ENCODE measurements at regions not wholly inside any gene's neighbourhood (a gene's known extent, or its start where the extent isn't known, plus 50 kb on each side); places are given as distances from the start of the nearest gene placed in this dataset.

- no peaks in the 10 kb centered on the region for H3K4me1 ChIP-seq (ENCODE audit: insufficient read depth)
- no peak overlapping the region for H3K27ac ChIP-seq (ENCODE audit: low read depth)
- no peak overlapping the region for H3K4me3 ChIP-seq (ENCODE audit: low read depth, low read length)
- 88% methylated on average over 7 of the region's 7 CpGs for WGBS
- H3K36me3 ChIP-seq (ENCODE audit: insufficient read depth), result no peaks in the 10 kb centered on the region
- DNase-seq (ENCODE audit: extremely low spot score), result no peak
These were observed 68.1 kb upstream of the PODXL start for GRCh38 chr7:131624536-131624935.

GRCh38 chr7:131623154-131623553 lies 66.7 kb upstream of the PODXL start:
- H3K4me3 ChIP-seq (ENCODE audit: low read depth, low read length), result no peak overlapping the region
- no peak overlapping the region for H3K27ac ChIP-seq (ENCODE audit: low read depth)
- WGBS, result 35% methylated on average over 10 of the region's 10 CpGs
- H3K36me3 ChIP-seq (ENCODE audit: insufficient read depth), result no peaks in the 10 kb centered on the region
- H3K4me1 ChIP-seq (ENCODE audit: insufficient read depth), result no peaks in the 10 kb centered on the region
- DNase-seq (ENCODE audit: extremely low spot score), result no peak

GRCh38 chr7:131621652-131622051 lies 65.2 kb upstream of the PODXL start:
- Histone ChIP-seq H3K4me3 (ENCODE audit: low read depth, low read length) (no peak overlapping the region), H3K36me3 (ENCODE audit: insufficient read depth) (no peaks in the 10 kb centered on the region), H3K27ac (ENCODE audit: low read depth) (no peak overlapping the region), H3K4me1 (ENCODE audit: insufficient read depth) (no peaks in the 10 kb centered on the region)
- DNase-seq (ENCODE audit: extremely low spot score), result no peak
- 36% methylated on average over 2 of the region's 2 CpGs for WGBS

- DNase-seq (ENCODE audit: extremely low spot score), result no peak
- Histone ChIP-seq H3K4me3 (ENCODE audit: low read depth, low read length) (no peak overlapping the region), H3K36me3 (ENCODE audit: insufficient read depth) (no peaks in the 10 kb centered on the region), H3K27ac (ENCODE audit: low read depth) (no peak overlapping the region), H3K4me1 (ENCODE audit: insufficient read depth) (no peaks in the 10 kb centered on the region)
- WGBS, result 66% methylated on average over 8 of the region's 8 CpGs
These were observed 64.5 kb upstream of the PODXL start for GRCh38 chr7:131620673-131621609.

- 64% methylated on average over 10 of the region's 10 CpGs for WGBS
- DNase-seq (ENCODE audit: extremely low spot score), result no peak
- H3K36me3 ChIP-seq (ENCODE audit: insufficient read depth), result no peaks in the 10 kb centered on the region
These were observed 63.2 kb upstream of the PODXL start for GRCh38 chr7:131619336-131620305.

GRCh38 chr7:131618391-131618790 lies 62.0 kb upstream of the PODXL start:
- Histone ChIP-seq H3K27ac (ENCODE audit: low read depth) (no peak overlapping the region), H3K36me3 (ENCODE audit: insufficient read depth) (no peaks in the 10 kb centered on the region), H3K4me1 (ENCODE audit: insufficient read depth) (no peaks in the 10 kb centered on the region), H3K4me3 (ENCODE audit: low read depth, low read length) (no peak overlapping the region)
- 59% methylated on average over 5 of the region's 5 CpGs for WGBS
- DNase-seq (ENCODE audit: extremely low spot score), result no peak

More at GRCh38 chr7:131619336-131620305, 63.2 kb upstream of the PODXL start:
- Histone ChIP-seq H3K27ac (ENCODE audit: low read depth) (no peak overlapping the region), H3K4me3 (ENCODE audit: low read depth, low read length) (no peak overlapping the region), H3K4me1 (ENCODE audit: insufficient read depth) (no peaks in the 10 kb centered on the region)

GRCh38 chr7:131616487-131617200 lies 60.2 kb upstream of the PODXL start:
- no peak overlapping the region for H3K27ac ChIP-seq (ENCODE audit: low read depth)
- no peak for DNase-seq (ENCODE audit: extremely low spot score)
- H3K4me3 ChIP-seq (ENCODE audit: low read depth, low read length), result no peak overlapping the region
- no peaks in the 10 kb centered on the region for H3K4me1 ChIP-seq (ENCODE audit: insufficient read depth)
- WGBS, result 92% methylated on average over 8 of the region's 8 CpGs
- no peaks in the 10 kb centered on the region for H3K36me3 ChIP-seq (ENCODE audit: insufficient read depth)

- Histone ChIP-seq H3K36me3 (ENCODE audit: insufficient read depth) (no peaks in the 10 kb centered on the region), H3K27ac (ENCODE audit: low read depth) (no peak overlapping the region), H3K4me3 (ENCODE audit: low read depth, low read length) (no peak overlapping the region), H3K4me1 (ENCODE audit: insufficient read depth) (no peaks in the 10 kb centered on the region)
- 79% methylated on average over 7 of the region's 7 CpGs for WGBS
- no peak for DNase-seq (ENCODE audit: extremely low spot score)
These were observed 57.5 kb upstream of the PODXL start for GRCh38 chr7:131613909-131614308.

GRCh38 chr7:131610007-131610406 lies 53.6 kb upstream of the PODXL start:
- WGBS, result 85% methylated on average over 5 of the region's 5 CpGs
- Histone ChIP-seq H3K4me1 (ENCODE audit: insufficient read depth) (no peaks in the 10 kb centered on the region), H3K4me3 (ENCODE audit: low read depth, low read length) (no peak overlapping the region), H3K27ac (ENCODE audit: low read depth) (no peak overlapping the region), H3K36me3 (ENCODE audit: insufficient read depth) (no peaks in the 10 kb centered on the region)
- DNase-seq (ENCODE audit: extremely low spot score), result no peak

GRCh38 chr7:131608116-131608500 lies 51.7 kb upstream of the PODXL start:
- H3K27ac ChIP-seq (ENCODE audit: low read depth), result no peak overlapping the region
- WGBS, result 53% methylated on average over 5 of the region's 5 CpGs
- DNase-seq (ENCODE audit: extremely low spot score), result no peak
- H3K4me3 ChIP-seq (ENCODE audit: low read depth, low read length), result no peak overlapping the region
- no peaks in the 10 kb centered on the region for H3K4me1 ChIP-seq (ENCODE audit: insufficient read depth)
- no peaks in the 10 kb centered on the region for H3K36me3 ChIP-seq (ENCODE audit: insufficient read depth)

- Histone ChIP-seq H3K4me3 (ENCODE audit: low read depth, low read length) (no peak overlapping the region), H3K27ac (ENCODE audit: low read depth) (no peak overlapping the region), H3K36me3 (ENCODE audit: insufficient read depth) (no peaks in the 10 kb centered on the region), H3K4me1 (ENCODE audit: insufficient read depth) (no peaks in the 10 kb centered on the region)
- WGBS, result 75% methylated on average over 21 of the region's 21 CpGs
- DNase-seq (ENCODE audit: extremely low spot score), result no peak
These were observed 51.1 kb upstream of the PODXL start for GRCh38 chr7:131607291-131608115.

GRCh38 chr7:131606346-131607290 lies 50.2 kb upstream of the PODXL start:
- Histone ChIP-seq H3K36me3 (ENCODE audit: insufficient read depth) (no peaks in the 10 kb centered on the region), H3K4me1 (ENCODE audit: insufficient read depth) (no peaks in the 10 kb centered on the region), H3K27ac (ENCODE audit: low read depth) (no peak overlapping the region), H3K4me3 (ENCODE audit: low read depth, low read length) (no peak overlapping the region)
- 81% methylated on average over 11 of the region's 11 CpGs for WGBS
- no peak for DNase-seq (ENCODE audit: extremely low spot score)

Data from urinary bladder (tissue), 3 donors.